Occipital lobe (tissue), 1 donor: ENCODE measurements at regions not wholly inside any gene's neighbourhood (a gene's known extent, or its start where the extent isn't known, plus 50 kb on each side); places are given as distances from the start of the nearest gene placed in this dataset.

Experiments used
- DNase-seq: peaks from one replicate; lab custom pipeline; 2025; lab: John Stamatoyannopoulos, UW

GRCh38 chr2:118738524-118739308, 108.7 kb downstream of the EN1 start:
- DNase-seq: no peak

DNA sequence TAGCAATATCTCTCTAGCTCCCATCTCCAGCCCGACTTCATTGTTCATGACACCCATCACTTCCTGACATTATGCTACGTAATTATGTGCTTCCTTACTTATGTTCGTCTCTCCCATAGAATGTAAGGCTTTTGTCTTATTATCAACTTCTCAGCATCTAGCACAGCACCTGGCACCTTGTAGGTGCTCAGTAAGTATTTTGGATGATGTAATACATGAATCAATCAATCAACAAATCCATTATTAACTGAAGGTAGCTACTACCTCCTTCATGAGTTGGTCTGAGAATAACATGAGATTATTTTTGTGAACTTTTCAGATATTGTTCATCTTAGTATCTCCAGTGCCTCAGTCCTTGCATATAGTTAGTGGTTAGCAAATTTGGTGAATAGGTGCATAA, 109.3 kb downstream of the EN1 start:
- DNase-seq: no peak

- no peak for DNase-seq
Measured at GRCh38 chr2:118737684-118738083, 109.8 kb downstream of the EN1 start.

- no peak for DNase-seq
Measured at GRCh38 chr2:118732432-118732831, 115.0 kb downstream of the EN1 start.

DNA sequence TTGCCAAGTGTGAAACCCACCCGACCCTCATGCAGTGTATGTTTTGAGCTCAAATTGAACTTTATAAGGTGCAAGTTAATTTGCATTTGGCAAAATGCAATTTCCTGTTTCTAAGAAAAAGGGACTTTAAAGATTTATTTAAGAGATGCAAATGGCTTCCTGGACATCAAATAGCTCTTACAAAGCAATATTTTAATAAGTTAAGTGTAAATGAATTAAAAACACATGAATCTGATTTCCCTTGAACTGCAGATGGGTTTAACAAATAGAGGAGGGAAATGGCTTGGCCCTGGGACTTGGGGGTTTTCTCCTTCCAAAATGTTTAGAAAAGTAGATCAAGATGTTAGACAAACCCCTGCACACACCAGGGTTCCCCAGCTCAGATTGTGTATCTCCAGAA, 116.0 kb downstream of the EN1 start:
- DNase-seq: no peak

- DNase-seq: no peak
Measured at GRCh38 chr2:118730405-118730804, 117.0 kb downstream of the EN1 start.

GRCh38 chr2:118729760-118730159, 117.7 kb downstream of the EN1 start:
- no peak for DNase-seq

GRCh38 chr2:118728984-118729383, 118.5 kb downstream of the EN1 start:
- no peak for DNase-seq

GRCh38 chr2:118726821-118727220, 120.6 kb downstream of the EN1 start:
- no peak for DNase-seq

DNA sequence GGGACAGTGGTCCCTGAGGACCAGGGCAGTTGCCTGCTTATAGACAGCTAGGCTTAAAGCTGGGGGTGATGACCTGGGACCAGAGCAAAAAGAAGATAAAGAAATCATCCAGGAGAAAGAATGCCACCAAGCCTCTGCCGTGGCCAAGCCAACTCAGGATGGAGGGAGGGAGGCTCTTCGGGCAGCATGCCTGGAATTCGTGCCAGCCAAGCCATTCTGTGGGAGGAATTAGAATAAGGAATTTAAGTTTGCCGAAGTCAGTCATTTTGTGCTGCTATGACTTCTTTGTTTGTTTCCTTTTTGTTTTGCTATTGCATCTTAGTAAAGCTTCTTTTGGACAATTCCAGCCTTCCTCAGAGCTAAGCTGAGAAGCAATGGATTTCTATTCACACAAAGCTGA, 124.1 kb downstream of the EN1 start:
- no peak for DNase-seq

DNA sequence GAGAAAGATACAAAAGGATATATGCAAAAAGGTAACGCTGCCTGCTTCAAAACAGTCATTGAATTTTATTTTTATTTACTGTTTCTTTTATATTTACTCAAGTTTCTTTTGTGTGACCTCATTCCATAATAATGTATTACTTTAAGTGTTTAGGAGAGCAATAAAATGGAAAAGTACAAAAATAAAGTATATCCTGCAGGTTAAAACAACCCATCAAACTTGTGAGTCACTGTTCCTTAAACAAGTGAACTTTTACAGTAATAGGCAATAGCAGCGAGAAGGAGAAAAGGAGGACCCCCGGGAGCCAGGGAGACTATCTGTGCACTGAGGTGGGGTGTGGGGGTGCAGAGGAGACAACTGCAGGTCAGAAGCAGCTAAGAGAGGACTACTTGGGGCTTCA, 124.5 kb downstream of the EN1 start:
- DNase-seq: no peak

GRCh38 chr2:118721817-118722551, 125.5 kb downstream of the EN1 start:
- no peak for DNase-seq

DNA sequence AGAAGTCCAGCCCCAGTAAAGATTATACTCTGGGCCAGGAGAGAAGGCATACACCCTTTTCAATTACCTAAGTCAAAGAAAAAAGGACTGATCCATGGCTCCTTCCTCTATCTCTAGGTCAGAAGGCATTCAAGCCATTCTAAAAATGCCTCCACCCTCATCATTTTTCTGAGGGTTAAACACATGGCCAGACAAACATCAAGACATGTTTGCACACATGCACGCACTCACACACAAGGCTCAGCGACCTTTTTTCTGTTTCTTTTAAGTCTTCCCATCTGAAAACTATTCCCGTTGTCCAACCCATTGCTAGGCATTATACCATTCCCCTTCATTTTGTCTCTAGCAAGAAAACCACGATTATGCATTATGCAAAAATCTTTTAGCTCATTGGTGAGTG, 126.6 kb downstream of the EN1 start:
- no peak for DNase-seq

GRCh38 chr2:118718921-118719320, 128.5 kb downstream of the EN1 start:
- no peak for DNase-seq

DNA sequence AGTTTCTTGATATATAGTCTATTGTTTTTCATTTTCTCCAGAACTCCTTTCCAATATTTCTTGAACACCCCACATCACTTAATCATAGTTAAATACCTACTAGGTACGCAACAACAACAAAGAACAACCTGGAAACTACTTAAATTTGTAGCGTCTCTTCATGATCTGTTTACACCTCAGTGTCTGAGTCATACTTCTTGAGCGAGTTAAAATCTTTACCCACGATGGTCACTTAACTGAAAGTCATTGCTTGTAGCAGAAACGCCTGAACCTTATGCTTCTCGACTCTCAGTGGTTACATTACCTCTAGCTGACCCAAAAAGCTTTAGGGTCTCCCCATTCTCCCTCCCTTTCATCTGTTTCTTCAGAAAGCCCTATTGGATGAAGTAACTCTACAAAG, 131.3 kb downstream of the EN1 start:
- no peak for DNase-seq

DNA sequence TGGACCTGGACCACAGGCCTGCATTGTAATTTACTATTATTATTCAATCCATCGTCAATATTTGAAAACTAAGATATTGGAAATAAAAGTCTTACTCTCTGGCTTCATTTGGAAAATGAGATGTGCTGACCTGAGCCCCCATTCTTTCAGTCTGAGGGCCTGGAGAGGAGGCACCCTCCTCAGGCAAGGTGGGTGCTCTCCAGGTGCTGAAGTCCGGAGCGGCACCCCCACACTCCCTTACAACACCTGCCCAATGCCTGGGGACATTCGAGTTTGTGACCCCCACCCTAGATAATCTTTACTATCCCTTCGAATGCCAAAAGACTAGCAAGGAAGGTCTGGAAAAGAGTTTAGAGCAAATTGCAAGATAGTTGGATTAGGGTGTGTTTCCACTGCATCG, 133.3 kb downstream of the EN1 start:
- no peak for DNase-seq

- no peak for DNase-seq
Measured at GRCh38 chr2:118711603-118712002, 135.8 kb downstream of the EN1 start.

DNA sequence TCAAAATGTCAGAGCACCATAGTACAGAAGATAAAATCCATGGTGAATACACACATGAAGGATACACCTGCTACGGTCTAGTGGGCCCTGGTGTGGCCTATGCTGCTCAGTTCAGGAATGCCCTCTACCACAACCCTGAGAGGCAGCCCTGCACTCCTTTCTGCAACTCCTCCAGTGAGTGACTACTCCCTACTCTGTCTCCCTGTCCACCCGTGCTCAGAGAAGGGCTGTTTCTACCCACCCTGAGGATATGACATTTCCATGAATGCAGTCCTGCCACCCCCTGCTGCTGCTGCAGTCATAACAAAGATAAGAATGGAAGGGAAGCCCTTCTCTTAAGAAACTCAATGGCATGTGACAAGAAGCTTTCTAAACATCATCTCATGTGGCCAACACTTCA, 137.0 kb downstream of the EN1 start:
- DNase-seq: no peak

DNA sequence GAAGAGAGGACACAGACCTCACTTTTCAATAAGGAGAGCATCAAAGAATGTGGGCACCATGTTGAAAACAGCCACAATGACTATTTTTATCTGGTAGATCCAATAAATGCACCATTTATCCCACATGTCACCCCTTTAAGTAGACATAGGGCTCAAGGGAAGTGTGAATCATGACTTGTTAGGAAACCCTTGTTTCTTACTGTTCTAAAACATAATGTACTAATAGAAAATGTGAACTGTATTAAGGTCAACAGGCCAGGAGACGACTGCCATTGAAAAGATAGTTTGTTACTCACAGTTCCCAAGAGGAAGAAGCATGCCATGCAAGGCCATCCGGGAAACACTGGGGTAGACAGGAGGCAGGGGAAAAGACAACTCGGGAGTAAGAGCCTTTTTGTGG, 137.7 kb downstream of the EN1 start:
- DNase-seq: no peak

GRCh38 chr2:118706844-118707243, 140.6 kb downstream of the EN1 start:
- no peak for DNase-seq

GRCh38 chr2:118706371-118706770, 141.1 kb downstream of the EN1 start:
- no peak for DNase-seq

DNA sequence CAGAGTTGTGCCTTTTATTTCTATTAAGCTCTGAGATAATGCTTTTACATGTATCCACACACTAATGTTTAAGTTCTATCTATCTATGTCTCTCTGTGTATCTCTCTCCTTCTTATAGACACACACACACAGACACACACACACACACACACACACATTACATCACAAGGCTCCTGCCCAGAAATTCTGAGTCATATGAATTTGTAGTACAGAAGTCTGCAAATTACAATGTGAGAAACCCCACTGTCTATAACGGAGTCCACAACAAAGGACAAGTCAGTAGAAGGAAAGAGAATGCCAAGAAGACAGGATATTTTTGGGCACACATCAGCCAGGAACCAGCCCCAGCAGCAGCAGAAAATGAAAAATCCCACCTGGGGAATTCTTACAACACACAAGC, 142.4 kb downstream of the EN1 start:
- no peak for DNase-seq
